Upper lobe of left lung (tissue), 4 donors: ENCODE measurements at regions not wholly inside any gene's neighbourhood (a gene's known extent, or its start where the extent isn't known, plus 50 kb on each side); places are given as distances from the start of the nearest gene placed in this dataset.

Experiments
- EP300 ChIP-seq, 4 donors: sonication (generic); formaldehyde crosslinking; IDR thresholded peaks; one replicate each; pipeline ENCODE4 v1.5.1; 2017; ENCODE audit warnings: antibody characterized with exemption in 4 of 4, control low read depth in 2 of 4
- POLR2A ChIP-seq, 4 donors: fragments of 450-650 bp; IDR thresholded peaks; one replicate each; pipeline ENCODE4 v1.5.1; 2016 to 2017; ENCODE audit warnings: antibody characterized with exemption in 4 of 4, mild to moderate bottlenecking in 2 of 4
- POLR2AphosphoS5 ChIP-seq, 2 donors: sonication (generic); formaldehyde crosslinking; IDR thresholded peaks; one replicate each; pipeline ENCODE4 v1.5.1; 2017; ENCODE audit warnings: antibody characterized with exemption in 2 of 2
- TF ChIP-seq, protein P1 (sequence below), 6 experiments: fragments of 450-650 bp in 4 of 6; fragments of 200-600 bp in 2 of 6; sonication (generic) in 2 of 6; IDR thresholded peaks; one replicate each; pipeline ENCODE4 v1.5.1; 2016 to 2019; ENCODE audit warnings: antibody characterized with exemption in 6 of 6

DNA sequence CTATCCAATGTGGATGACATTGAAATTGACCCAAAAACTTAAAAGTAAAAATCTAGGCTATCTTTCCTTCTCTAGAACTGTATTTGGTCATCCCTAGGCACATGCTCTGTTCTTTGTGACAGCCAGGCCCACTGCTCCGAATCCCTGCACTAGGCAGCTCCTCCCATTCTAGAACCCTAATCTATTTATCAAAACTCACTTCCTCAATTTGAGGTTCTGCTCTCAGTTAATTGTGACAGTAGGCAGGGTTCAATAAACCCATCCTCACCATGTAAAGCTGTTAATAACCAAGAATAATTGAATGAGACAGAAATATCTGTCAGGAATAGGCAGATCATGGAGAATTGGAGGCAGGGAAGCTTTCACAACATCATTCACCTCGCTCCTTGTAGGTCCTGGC lies 51.9 kb upstream of the IRF2 start:
- TF ChIP-seq, protein P1, sequence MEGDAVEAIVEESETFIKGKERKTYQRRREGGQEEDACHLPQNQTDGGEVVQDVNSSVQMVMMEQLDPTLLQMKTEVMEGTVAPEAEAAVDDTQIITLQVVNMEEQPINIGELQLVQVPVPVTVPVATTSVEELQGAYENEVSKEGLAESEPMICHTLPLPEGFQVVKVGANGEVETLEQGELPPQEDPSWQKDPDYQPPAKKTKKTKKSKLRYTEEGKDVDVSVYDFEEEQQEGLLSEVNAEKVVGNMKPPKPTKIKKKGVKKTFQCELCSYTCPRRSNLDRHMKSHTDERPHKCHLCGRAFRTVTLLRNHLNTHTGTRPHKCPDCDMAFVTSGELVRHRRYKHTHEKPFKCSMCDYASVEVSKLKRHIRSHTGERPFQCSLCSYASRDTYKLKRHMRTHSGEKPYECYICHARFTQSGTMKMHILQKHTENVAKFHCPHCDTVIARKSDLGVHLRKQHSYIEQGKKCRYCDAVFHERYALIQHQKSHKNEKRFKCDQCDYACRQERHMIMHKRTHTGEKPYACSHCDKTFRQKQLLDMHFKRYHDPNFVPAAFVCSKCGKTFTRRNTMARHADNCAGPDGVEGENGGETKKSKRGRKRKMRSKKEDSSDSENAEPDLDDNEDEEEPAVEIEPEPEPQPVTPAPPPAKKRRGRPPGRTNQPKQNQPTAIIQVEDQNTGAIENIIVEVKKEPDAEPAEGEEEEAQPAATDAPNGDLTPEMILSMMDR (IDR thresholded peaks at IDR 0.05), result no peak
- TF ChIP-seq EP300 (IDR thresholded peaks at IDR 0.05) (no peak), POLR2AphosphoS5 (IDR thresholded peaks at IDR 0.05) (no peak), POLR2A (IDR thresholded peaks at IDR 0.05) (no peak)
